C4-2B (cell line): ENCODE measurements at regions not wholly inside any gene's neighbourhood (a gene's known extent, or its start where the extent isn't known, plus 50 kb on each side); places are given as distances from the start of the nearest gene placed in this dataset.
"Not testable (repeated sequence)": the region's sequence is repeated elsewhere in the genome, so short reads cannot be mapped to it uniquely, and the experiment has no call there.

Experiments
- CTCF ChIP-seq: fragments of 450-650 bp; conservative IDR thresholded peaks from 2 replicates; pipeline ENCODE4 v1.5.1; 2017; ENCODE audit warnings: mild to moderate bottlenecking
- ZFX ChIP-seq: fragments of 450-650 bp; IDR thresholded peaks from 2 replicates; pipeline ENCODE4 v1.6.1; 2017

GRCh38 chr1:146682227-146683125, 255.6 kb upstream of the NBPF12 start:
- not testable (repeated sequence) for TF ChIP-seq CTCF, ZFX
